GM21447 (cell line): ENCODE measurements at regions not wholly inside any gene's neighbourhood (a gene's known extent, or its start where the extent isn't known, plus 50 kb on each side); places are given as distances from the start of the nearest gene placed in this dataset.
"Not testable (repeated sequence)": the region's sequence is repeated elsewhere in the genome, so short reads cannot be mapped to it uniquely, and the experiment has no call there.

ENCODE experiments used
- ATAC-seq: cut with Tn5 transposase; IDR thresholded peaks from one replicate; pipeline ENCODE4 v1.9.1; 2021; ENCODE audit not compliant: unreplicated experiment

GRCh38 chr12:23146070-23146469, 521.1 kb downstream of the ETNK1 start:
- not testable (repeated sequence) for ATAC-seq

- ATAC-seq: no peak
Measured at GRCh38 chr12:23168459-23168858, 543.5 kb downstream of the ETNK1 start.

- no peak for ATAC-seq
Measured at GRCh38 chr12:23169012-23169695, 544.2 kb downstream of the ETNK1 start.

GRCh38 chr12:23169696-23170013, 544.7 kb downstream of the ETNK1 start:
- no peak for ATAC-seq

- no peak for ATAC-seq
Measured at GRCh38 chr12:23174917-23175316, 549.9 kb downstream of the ETNK1 start.

GRCh38 chr12:23185346-23185745, 560.4 kb downstream of the ETNK1 start:
- ATAC-seq: no peak

GRCh38 chr12:23186950-23187349, 562.0 kb downstream of the ETNK1 start:
- no peak for ATAC-seq

- ATAC-seq: no peak
Measured at GRCh38 chr12:23193552-23193951, 568.6 kb downstream of the ETNK1 start.

- no peak for ATAC-seq
Measured at GRCh38 chr12:23197266-23197665, 572.3 kb downstream of the ETNK1 start.

GRCh38 chr12:23202728-23203127, 577.8 kb downstream of the ETNK1 start:
- no peak for ATAC-seq

- ATAC-seq: peak; percentile 90
Measured at GRCh38 chr12:23204933-23205778, 580.2 kb downstream of the ETNK1 start.

GRCh38 chr12:23209793-23210192, 584.8 kb downstream of the ETNK1 start:
- no peak for ATAC-seq

- no peak for ATAC-seq
Measured at GRCh38 chr12:23210573-23210972, 585.6 kb downstream of the ETNK1 start.

GRCh38 chr12:23211384-23212320, 586.7 kb downstream of the ETNK1 start:
- no peak for ATAC-seq

- no peak for ATAC-seq
Measured at GRCh38 chr12:23217158-23217557, 592.2 kb downstream of the ETNK1 start.

GRCh38 chr12:23217667-23218066, 592.7 kb downstream of the ETNK1 start:
- no peak for ATAC-seq

GRCh38 chr12:23221066-23221465, 596.1 kb downstream of the ETNK1 start:
- ATAC-seq: no peak

GRCh38 chr12:23221926-23222325, 597.0 kb downstream of the ETNK1 start:
- ATAC-seq: no peak

- no peak for ATAC-seq
Measured at GRCh38 chr12:23222801-23223200, 597.8 kb downstream of the ETNK1 start.

- ATAC-seq: no peak
Measured at GRCh38 chr12:23228101-23228500, 603.1 kb downstream of the ETNK1 start.

- ATAC-seq: no peak
Measured at GRCh38 chr12:23230899-23231298, 605.9 kb downstream of the ETNK1 start.
